ENCODE measurements at regions not wholly inside any gene's neighbourhood (a gene's known extent, or its start where the extent isn't known, plus 50 kb on each side); places are given as distances from the start of the nearest gene placed in this dataset.

GRCh38 chr17:70969521-70970034 lies 800.2 kb downstream of the KCNJ2 start:
- H3K27ac ChIP-seq, result no peak overlapping the region
- TF ChIP-seq CTCF (conservative IDR thresholded peaks at IDR 0.05), result no peak
- no peak for TF ChIP-seq ZFX (IDR thresholded peaks at IDR 0.05)

- H3K27ac ChIP-seq, result no peak overlapping the region
- no peak for TF ChIP-seq ZFX (IDR thresholded peaks at IDR 0.05)
- TF ChIP-seq CTCF (conservative IDR thresholded peaks at IDR 0.05), result no peak
Observed at GRCh38 chr17:70976447-70976846, 807.1 kb downstream of the KCNJ2 start.

- TF ChIP-seq CTCF (conservative IDR thresholded peaks at IDR 0.05), result no peak
- no peak for TF ChIP-seq ZFX (IDR thresholded peaks at IDR 0.05)
- H3K27ac ChIP-seq, result no peak overlapping the region
Observed at GRCh38 chr17:70984873-70985272, 815.5 kb downstream of the KCNJ2 start.

GRCh38 chr17:70987867-70988340 lies 818.6 kb downstream of the KCNJ2 start:
- TF ChIP-seq CTCF (conservative IDR thresholded peaks at IDR 0.05) (no peak), ZFX (IDR thresholded peaks at IDR 0.05) (no peak)
- no peak overlapping the region for H3K27ac ChIP-seq

GRCh38 chr17:70988622-70989021 lies 819.3 kb downstream of the KCNJ2 start:
- no peak overlapping the region for H3K27ac ChIP-seq
- TF ChIP-seq ZFX (IDR thresholded peaks at IDR 0.05) (no peak), CTCF (conservative IDR thresholded peaks at IDR 0.05) (no peak)

GRCh38 chr17:70989280-70989679 lies 819.9 kb downstream of the KCNJ2 start:
- no peak overlapping the region for H3K27ac ChIP-seq
- TF ChIP-seq CTCF (conservative IDR thresholded peaks at IDR 0.05) (no peak), ZFX (IDR thresholded peaks at IDR 0.05) (no peak)

- H3K27ac ChIP-seq, result no peak overlapping the region
- TF ChIP-seq ZFX (IDR thresholded peaks at IDR 0.05) (no peak), CTCF (conservative IDR thresholded peaks at IDR 0.05) (no peak)
Observed at GRCh38 chr17:70994194-70994593, 824.9 kb downstream of the KCNJ2 start.
